ENCODE measurements at regions not wholly inside any gene's neighbourhood (a gene's known extent, or its start where the extent isn't known, plus 50 kb on each side); places are given as distances from the start of the nearest gene placed in this dataset.

GRCh38 chr13:65301506-65301905, 1928.6 kb downstream of the PCDH9 start:
- intact Hi-C loops (cut with DNase I), result no loop called here
- Histone ChIP-seq H3K9me3 (no peaks in the 10 kb centered on the region), H3K4me1 (no peaks in the 10 kb centered on the region), H3K4me3 (no peak overlapping the region), H3K36me3 (replicated peaks in 1 of 2; ENCODE audit: insufficient read depth in 1 of 2, low read depth in 2 of 2) (no peaks in the 10 kb centered on the region), H3K27ac (no peak overlapping the region), H3K27me3 (no peaks in the 10 kb centered on the region)
- DNase-seq, result no peak
- no peak for TF ChIP-seq POLR2A (IDR thresholded peaks at IDR 0.05)
- no peak for TF ChIP-seq CTCF (IDR thresholded peaks at IDR 0.05)
- ATAC-seq, result no peak

- no peak for DNase-seq
- H3K4me1 ChIP-seq, result no peaks in the 10 kb centered on the region
- intact Hi-C loops (cut with DNase I), result no loop called here
Observed at GRCh38 chr13:65300220-65300619, 1929.9 kb downstream of the PCDH9 start.

GRCh38 chr13:65293530-65294198, 1936.5 kb downstream of the PCDH9 start:
- Histone ChIP-seq H3K27me3 (no peaks in the 10 kb centered on the region), H3K4me3 (no peak overlapping the region), H3K36me3 (replicated peaks in 1 of 2; ENCODE audit: insufficient read depth in 1 of 2, low read depth in 2 of 2) (no peaks in the 10 kb centered on the region), H3K27ac (no peak overlapping the region), H3K9me3 (no peaks in the 10 kb centered on the region), H3K4me1 (no peaks in the 10 kb centered on the region)
- DNase-seq (no peak), ATAC-seq (no peak)
- TF ChIP-seq CTCF (IDR thresholded peaks at IDR 0.05) (no peak), POLR2A (IDR thresholded peaks at IDR 0.05) (no peak)
- WGBS, 2 donors, result 68 to 71% methylated on average over 4 of the region's 4 CpGs
- intact Hi-C loops (cut with DNase I), result no loop called here

More at GRCh38 chr13:65300220-65300619, 1929.9 kb downstream of the PCDH9 start:
- TF ChIP-seq CTCF (IDR thresholded peaks at IDR 0.05) (no peak), POLR2A (IDR thresholded peaks at IDR 0.05) (no peak)
- Histone ChIP-seq H3K4me3 (no peak overlapping the region), H3K36me3 (replicated peaks in 1 of 2; ENCODE audit: insufficient read depth in 1 of 2, low read depth in 2 of 2) (no peaks in the 10 kb centered on the region), H3K9me3 (no peaks in the 10 kb centered on the region), H3K27ac (no peak overlapping the region), H3K27me3 (no peaks in the 10 kb centered on the region)
- ATAC-seq, result no peak

GRCh38 chr13:65292488-65292901, 1937.6 kb downstream of the PCDH9 start:
- H3K36me3 ChIP-seq (replicated peaks in 1 of 2; ENCODE audit: insufficient read depth in 1 of 2, low read depth in 2 of 2), result no peaks in the 10 kb centered on the region

More at GRCh38 chr13:65292488-65292901, 1937.6 kb downstream of the PCDH9 start:
- no peak overlapping the region for H3K27ac ChIP-seq
- ATAC-seq (no peak), DNase-seq (no peak)
- 19 to 22% methylated on average over 2 of the region's 2 CpGs for WGBS, 2 donors
- TF ChIP-seq POLR2A (IDR thresholded peaks at IDR 0.05), result no peak
- no peak for TF ChIP-seq CTCF (IDR thresholded peaks at IDR 0.05)
- H3K9me3 ChIP-seq, result no peaks in the 10 kb centered on the region
- no peak overlapping the region for H3K4me3 ChIP-seq
- no peaks in the 10 kb centered on the region for H3K4me1 ChIP-seq
- intact Hi-C loops (cut with DNase I), result no loop called here
- H3K27me3 ChIP-seq, result no peaks in the 10 kb centered on the region
